ENCODE measurements at regions not wholly inside any gene's neighbourhood (a gene's known extent, or its start where the extent isn't known, plus 50 kb on each side); places are given as distances from the start of the nearest gene placed in this dataset.

- no peak for TF ChIP-seq CTCF (IDR thresholded peaks at IDR 0.05; ENCODE audit: low read depth, low read length, poor library complexity, severe bottlenecking)
- no peak for TF ChIP-seq EZH2phosphoT487 (IDR thresholded peaks at IDR 0.05; ENCODE audit: borderline replicate concordance, low read length)
Measured at GRCh38 chr4:81571105-81571504, 99.4 kb upstream of the RASGEF1B start.

All from DOHH2 (cell line).